ENCODE measurements at regions not wholly inside any gene's neighbourhood (a gene's known extent, or its start where the extent isn't known, plus 50 kb on each side); places are given as distances from the start of the nearest gene placed in this dataset.

DNA sequence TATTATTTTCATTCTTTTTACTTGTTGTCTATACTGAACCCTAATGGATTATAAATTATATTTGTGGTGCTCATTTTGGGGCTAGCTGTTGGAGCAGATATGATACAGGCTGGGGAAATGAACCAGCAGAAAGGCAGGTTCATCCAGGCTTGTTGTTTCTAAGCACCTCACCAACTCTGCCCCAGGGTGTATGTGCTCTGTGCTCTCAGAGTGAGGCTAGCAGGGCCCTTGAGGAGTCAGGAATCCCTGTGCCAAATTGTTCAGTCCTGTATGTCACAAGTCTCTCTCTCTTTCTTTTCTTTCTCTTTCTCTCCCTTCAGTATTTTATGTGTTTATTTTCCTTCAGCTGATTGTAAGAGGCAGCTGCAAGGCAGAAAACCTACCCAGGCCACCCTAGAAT lies 181.1 kb upstream of the DPP10 start:
- Histone ChIP-seq H3K27ac (ENCODE audit: low read length) (no peak overlapping the region), H3K4me1 (ENCODE audit: low read length) (no peaks in the 10 kb centered on the region), H4K20me1 (ENCODE audit: insufficient read depth, low read length) (no peaks in the 10 kb centered on the region), H3K9me3 (replicated peaks; ENCODE audit: insufficient read depth, low read length) (no peaks in the 10 kb centered on the region), H3K4me2 (ENCODE audit: low read depth, low read length) (no peak overlapping the region), H2AFZ (ENCODE audit: low read length) (no peak overlapping the region), H3K79me2 (ENCODE audit: low read length) (no peaks in the 10 kb centered on the region), H3K27me3 (replicated peaks; ENCODE audit: insufficient read depth, low read length) (no peaks in the 10 kb centered on the region), H3K4me3 (ENCODE audit: low read length) (no peak overlapping the region), H3K36me3 (replicated peaks; ENCODE audit: insufficient read depth, low read length) (no peaks in the 10 kb centered on the region), H3K9ac (ENCODE audit: low read length) (no peak overlapping the region), H3F3A (ENCODE audit: insufficient read depth, low read length) (no peaks in the 10 kb centered on the region), H3K9me2 (replicated peaks; ENCODE audit: insufficient read depth, low read length) (no peaks in the 10 kb centered on the region)
- TF ChIP-seq EZH2 (optimal IDR thresholded peaks at IDR 0.05; ENCODE audit: low read depth, low read length) (no peak), EZH2phosphoT487 (IDR thresholded peaks at IDR 0.05; ENCODE audit: low read length) (no peak)
- TF ChIP-seq, protein P1, sequence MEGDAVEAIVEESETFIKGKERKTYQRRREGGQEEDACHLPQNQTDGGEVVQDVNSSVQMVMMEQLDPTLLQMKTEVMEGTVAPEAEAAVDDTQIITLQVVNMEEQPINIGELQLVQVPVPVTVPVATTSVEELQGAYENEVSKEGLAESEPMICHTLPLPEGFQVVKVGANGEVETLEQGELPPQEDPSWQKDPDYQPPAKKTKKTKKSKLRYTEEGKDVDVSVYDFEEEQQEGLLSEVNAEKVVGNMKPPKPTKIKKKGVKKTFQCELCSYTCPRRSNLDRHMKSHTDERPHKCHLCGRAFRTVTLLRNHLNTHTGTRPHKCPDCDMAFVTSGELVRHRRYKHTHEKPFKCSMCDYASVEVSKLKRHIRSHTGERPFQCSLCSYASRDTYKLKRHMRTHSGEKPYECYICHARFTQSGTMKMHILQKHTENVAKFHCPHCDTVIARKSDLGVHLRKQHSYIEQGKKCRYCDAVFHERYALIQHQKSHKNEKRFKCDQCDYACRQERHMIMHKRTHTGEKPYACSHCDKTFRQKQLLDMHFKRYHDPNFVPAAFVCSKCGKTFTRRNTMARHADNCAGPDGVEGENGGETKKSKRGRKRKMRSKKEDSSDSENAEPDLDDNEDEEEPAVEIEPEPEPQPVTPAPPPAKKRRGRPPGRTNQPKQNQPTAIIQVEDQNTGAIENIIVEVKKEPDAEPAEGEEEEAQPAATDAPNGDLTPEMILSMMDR (IDR thresholded peaks at IDR 0.05; ENCODE audit: low read length), result no peak
- no peak for DNase-seq

DNA sequence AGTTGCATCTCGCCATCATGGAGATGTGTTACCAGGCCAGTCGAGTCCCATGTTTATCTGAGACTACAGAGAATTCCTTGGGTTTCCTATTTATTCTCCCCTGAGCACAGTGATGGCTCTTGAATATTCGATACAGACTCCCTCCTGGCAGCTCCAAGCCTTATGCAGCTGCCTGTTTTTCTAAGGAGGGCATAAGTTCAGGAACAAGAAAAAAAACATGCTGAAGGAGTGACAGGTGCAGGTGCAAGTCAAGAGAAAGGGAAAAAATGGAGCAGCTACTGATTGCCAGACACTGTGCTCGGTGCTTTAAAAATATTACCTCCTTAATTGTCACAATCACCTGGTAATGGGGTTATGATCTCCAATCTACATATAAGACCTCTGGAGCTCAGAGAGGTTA lies 177.2 kb upstream of the DPP10 start:
- Histone ChIP-seq H4K20me1 (ENCODE audit: insufficient read depth, low read length) (no peaks in the 10 kb centered on the region), H3K27me3 (replicated peaks; ENCODE audit: insufficient read depth, low read length) (no peaks in the 10 kb centered on the region), H3K27ac (ENCODE audit: low read length) (no peak overlapping the region), H3K9me3 (replicated peaks; ENCODE audit: insufficient read depth, low read length) (no peaks in the 10 kb centered on the region), H2AFZ (ENCODE audit: low read length) (no peak overlapping the region), H3K4me1 (ENCODE audit: low read length) (no peaks in the 10 kb centered on the region), H3F3A (ENCODE audit: insufficient read depth, low read length) (no peaks in the 10 kb centered on the region), H3K36me3 (replicated peaks; ENCODE audit: insufficient read depth, low read length) (no peaks in the 10 kb centered on the region), H3K9ac (ENCODE audit: low read length) (no peak overlapping the region), H3K4me2 (ENCODE audit: low read depth, low read length) (no peak overlapping the region), H3K4me3 (ENCODE audit: low read length) (no peak overlapping the region), H3K79me2 (ENCODE audit: low read length) (no peaks in the 10 kb centered on the region), H3K9me2 (replicated peaks; ENCODE audit: insufficient read depth, low read length) (no peaks in the 10 kb centered on the region)
- no peak for DNase-seq
- TF ChIP-seq EZH2phosphoT487 (IDR thresholded peaks at IDR 0.05; ENCODE audit: low read length) (no peak), EZH2 (optimal IDR thresholded peaks at IDR 0.05; ENCODE audit: low read depth, low read length) (no peak)
- TF ChIP-seq, protein P1 (IDR thresholded peaks at IDR 0.05; ENCODE audit: low read length), result no peak

DNA sequence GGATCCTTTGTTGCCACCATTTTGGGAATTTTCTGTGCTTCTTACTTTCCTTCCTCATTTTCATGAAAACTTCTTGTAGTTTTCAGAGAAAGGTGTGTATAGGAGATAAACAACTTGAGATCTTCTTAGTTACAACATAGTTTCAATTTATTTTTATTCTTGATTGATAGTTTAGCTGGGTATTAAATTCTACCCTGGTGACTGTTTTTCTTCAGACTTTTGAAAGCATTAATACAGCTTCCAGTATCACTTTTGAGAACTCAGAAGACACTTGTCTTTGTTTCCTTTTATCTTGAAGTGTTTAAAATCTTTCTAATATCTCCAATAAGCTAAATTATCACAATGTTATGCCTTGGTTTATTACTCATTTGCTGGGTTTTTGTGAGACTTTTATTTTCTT lies 167.5 kb upstream of the DPP10 start:
- TF ChIP-seq, protein P1 (IDR thresholded peaks at IDR 0.05; ENCODE audit: low read length), result no peak
- TF ChIP-seq EZH2 (optimal IDR thresholded peaks at IDR 0.05; ENCODE audit: low read depth, low read length) (no peak), EZH2phosphoT487 (IDR thresholded peaks at IDR 0.05; ENCODE audit: low read length) (no peak)
- H3K9me2 ChIP-seq (replicated peaks; ENCODE audit: insufficient read depth, low read length), result no peaks in the 10 kb centered on the region
- H3K36me3 ChIP-seq (replicated peaks; ENCODE audit: insufficient read depth, low read length), result no peaks in the 10 kb centered on the region
- H3K27me3 ChIP-seq (replicated peaks; ENCODE audit: insufficient read depth, low read length), result no peaks in the 10 kb centered on the region
- no peaks in the 10 kb centered on the region for H4K20me1 ChIP-seq (ENCODE audit: insufficient read depth, low read length)
- no peaks in the 10 kb centered on the region for H3K9me3 ChIP-seq (replicated peaks; ENCODE audit: insufficient read depth, low read length)
- H3K79me2 ChIP-seq (ENCODE audit: low read length), result no peaks in the 10 kb centered on the region
- H3K4me3 ChIP-seq (ENCODE audit: low read length), result no peak overlapping the region
- no peak overlapping the region for H3K4me2 ChIP-seq (ENCODE audit: low read depth, low read length)
- no peak overlapping the region for H2AFZ ChIP-seq (ENCODE audit: low read length)
- H3K4me1 ChIP-seq (ENCODE audit: low read length), result no peaks in the 10 kb centered on the region
- no peak overlapping the region for H3K9ac ChIP-seq (ENCODE audit: low read length)
- DNase-seq, result no peak
- H3K27ac ChIP-seq (ENCODE audit: low read length), result no peak overlapping the region
- no peaks in the 10 kb centered on the region for H3F3A ChIP-seq (ENCODE audit: insufficient read depth, low read length)
